ENCODE measurements at regions not wholly inside any gene's neighbourhood (a gene's known extent, or its start where the extent isn't known, plus 50 kb on each side); places are given as distances from the start of the nearest gene placed in this dataset.

- TF ChIP-seq, protein P1, sequence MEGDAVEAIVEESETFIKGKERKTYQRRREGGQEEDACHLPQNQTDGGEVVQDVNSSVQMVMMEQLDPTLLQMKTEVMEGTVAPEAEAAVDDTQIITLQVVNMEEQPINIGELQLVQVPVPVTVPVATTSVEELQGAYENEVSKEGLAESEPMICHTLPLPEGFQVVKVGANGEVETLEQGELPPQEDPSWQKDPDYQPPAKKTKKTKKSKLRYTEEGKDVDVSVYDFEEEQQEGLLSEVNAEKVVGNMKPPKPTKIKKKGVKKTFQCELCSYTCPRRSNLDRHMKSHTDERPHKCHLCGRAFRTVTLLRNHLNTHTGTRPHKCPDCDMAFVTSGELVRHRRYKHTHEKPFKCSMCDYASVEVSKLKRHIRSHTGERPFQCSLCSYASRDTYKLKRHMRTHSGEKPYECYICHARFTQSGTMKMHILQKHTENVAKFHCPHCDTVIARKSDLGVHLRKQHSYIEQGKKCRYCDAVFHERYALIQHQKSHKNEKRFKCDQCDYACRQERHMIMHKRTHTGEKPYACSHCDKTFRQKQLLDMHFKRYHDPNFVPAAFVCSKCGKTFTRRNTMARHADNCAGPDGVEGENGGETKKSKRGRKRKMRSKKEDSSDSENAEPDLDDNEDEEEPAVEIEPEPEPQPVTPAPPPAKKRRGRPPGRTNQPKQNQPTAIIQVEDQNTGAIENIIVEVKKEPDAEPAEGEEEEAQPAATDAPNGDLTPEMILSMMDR (IDR thresholded peaks at IDR 0.05; ENCODE audit: insufficient read depth, low read length, poor library complexity, severe bottlenecking): no peak
- no peak for TF ChIP-seq EZH2phosphoT487 (conservative IDR thresholded peaks at IDR 0.05; ENCODE audit: low read length)
Measured at GRCh38 chr2:180892091-180892490, 88.3 kb upstream of the UBE2E3 start.

All from SU-DHL-6 (cell line).